Erythroblast (primary cell): ENCODE measurements at regions not wholly inside any gene's neighbourhood (a gene's known extent, or its start where the extent isn't known, plus 50 kb on each side); places are given as distances from the start of the nearest gene placed in this dataset.
"Not testable (repeated sequence)": the region's sequence is repeated elsewhere in the genome, so short reads cannot be mapped to it uniquely, and the experiment has no call there.

Experiments
- DNase-seq, 2 experiments: peaks; one replicate each; lab custom pipeline; 2025; lab: John Stamatoyannopoulos, UW
- GATA1 ChIP-seq: IDR thresholded peaks from 2 replicates; pipeline ENCODE4 v1.6.1; 2011; ENCODE audit warnings: low read depth, mild to moderate bottlenecking, control low read depth, low read length, moderate library complexity
- POLR2A ChIP-seq: IDR thresholded peaks from 2 replicates; pipeline ENCODE4 v1.6.1; 2011; ENCODE audit warnings: mild to moderate bottlenecking, low read length

- TF ChIP-seq GATA1 = no peak
- TF ChIP-seq POLR2A = no peak
Observed at GRCh38 chr16:35215287-35215686, 1755.9 kb downstream of the TP53TG3F start.

GRCh38 chr16:35216261-35216660 lies 1756.8 kb downstream of the TP53TG3F start:
- DNase-seq = not testable (repeated sequence)

More at GRCh38 chr16:35215287-35215686, 1755.9 kb downstream of the TP53TG3F start:
- DNase-seq = no peak

- TF ChIP-seq POLR2A (no peak), GATA1 (no peak)
- no peak for DNase-seq
Observed at GRCh38 chr16:35221482-35222185, 1762.2 kb downstream of the TP53TG3F start.

- TF ChIP-seq GATA1 = no peak
- no peak for TF ChIP-seq POLR2A
- no peak for DNase-seq
Observed at GRCh38 chr16:35234679-35235078, 1775.3 kb downstream of the TP53TG3F start.

- TF ChIP-seq POLR2A = no peak
- TF ChIP-seq GATA1 = no peak
- no peak for DNase-seq
Observed at GRCh38 chr16:35239561-35239960, 1780.1 kb downstream of the TP53TG3F start.

- DNase-seq = no peak
- TF ChIP-seq POLR2A (no peak), GATA1 (no peak)
Observed at GRCh38 chr16:35249051-35249450, 1789.6 kb downstream of the TP53TG3F start.

GRCh38 chr16:35252356-35252936 lies 1793.0 kb downstream of the TP53TG3F start:
- TF ChIP-seq POLR2A (no peak), GATA1 (no peak)
- peak; percentile 4 to 8 for DNase-seq

- DNase-seq = no peak
- no peak for TF ChIP-seq GATA1
- TF ChIP-seq POLR2A = no peak
Observed at GRCh38 chr16:35255186-35255803, 1795.9 kb downstream of the TP53TG3F start.

- no peak for TF ChIP-seq POLR2A
- no peak for DNase-seq
Observed at GRCh38 chr16:35255816-35256215, 1796.4 kb downstream of the TP53TG3F start.

GRCh38 chr16:35258381-35258780 lies 1799.0 kb downstream of the TP53TG3F start:
- no peak for DNase-seq
- TF ChIP-seq POLR2A = no peak
- TF ChIP-seq GATA1 = no peak

GRCh38 chr16:35295856-35296255 lies 1836.4 kb downstream of the TP53TG3F start:
- no peak for TF ChIP-seq POLR2A
- TF ChIP-seq GATA1 = no peak
- DNase-seq = no peak

GRCh38 chr16:35296962-35297653 lies 1837.7 kb downstream of the TP53TG3F start:
- no peak for DNase-seq
- TF ChIP-seq POLR2A (no peak), GATA1 (no peak)

- no peak for DNase-seq
- no peak for TF ChIP-seq GATA1
- no peak for TF ChIP-seq POLR2A
Observed at GRCh38 chr16:35298460-35299243, 1839.2 kb downstream of the TP53TG3F start.
